ENCODE measurements at regions not wholly inside any gene's neighbourhood (a gene's known extent, or its start where the extent isn't known, plus 50 kb on each side); places are given as distances from the start of the nearest gene placed in this dataset.

DNA sequence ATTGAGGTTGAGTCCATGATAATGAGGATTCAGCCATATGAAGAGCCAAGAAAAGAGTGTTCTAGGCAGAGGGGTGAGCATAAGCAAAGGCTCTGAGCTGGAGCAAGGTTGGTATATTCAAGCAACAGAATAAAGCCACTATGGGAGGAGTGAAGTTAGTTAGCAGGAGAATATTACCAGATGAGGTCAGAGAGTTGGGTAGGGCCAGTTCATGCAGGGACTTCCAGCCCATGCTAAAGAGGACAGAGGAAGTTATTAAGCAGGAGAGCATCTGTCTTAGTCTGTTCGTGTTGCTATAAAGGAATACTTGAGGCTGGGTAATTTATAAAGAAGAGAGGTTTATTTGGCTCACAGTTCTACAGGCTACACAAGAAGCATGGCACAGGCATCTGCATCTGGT lies 57.1 kb upstream of the ATG10 start:
- H3K27ac ChIP-seq: no peak overlapping the region
- TF ChIP-seq EP300 (IDR thresholded peaks at IDR 0.05): no peak
- no peak for TF ChIP-seq POLR2AphosphoS5 (IDR thresholded peaks at IDR 0.05)
- TF ChIP-seq, protein P1, sequence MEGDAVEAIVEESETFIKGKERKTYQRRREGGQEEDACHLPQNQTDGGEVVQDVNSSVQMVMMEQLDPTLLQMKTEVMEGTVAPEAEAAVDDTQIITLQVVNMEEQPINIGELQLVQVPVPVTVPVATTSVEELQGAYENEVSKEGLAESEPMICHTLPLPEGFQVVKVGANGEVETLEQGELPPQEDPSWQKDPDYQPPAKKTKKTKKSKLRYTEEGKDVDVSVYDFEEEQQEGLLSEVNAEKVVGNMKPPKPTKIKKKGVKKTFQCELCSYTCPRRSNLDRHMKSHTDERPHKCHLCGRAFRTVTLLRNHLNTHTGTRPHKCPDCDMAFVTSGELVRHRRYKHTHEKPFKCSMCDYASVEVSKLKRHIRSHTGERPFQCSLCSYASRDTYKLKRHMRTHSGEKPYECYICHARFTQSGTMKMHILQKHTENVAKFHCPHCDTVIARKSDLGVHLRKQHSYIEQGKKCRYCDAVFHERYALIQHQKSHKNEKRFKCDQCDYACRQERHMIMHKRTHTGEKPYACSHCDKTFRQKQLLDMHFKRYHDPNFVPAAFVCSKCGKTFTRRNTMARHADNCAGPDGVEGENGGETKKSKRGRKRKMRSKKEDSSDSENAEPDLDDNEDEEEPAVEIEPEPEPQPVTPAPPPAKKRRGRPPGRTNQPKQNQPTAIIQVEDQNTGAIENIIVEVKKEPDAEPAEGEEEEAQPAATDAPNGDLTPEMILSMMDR (IDR thresholded peaks at IDR 0.05): no peak
- no peak for TF ChIP-seq POLR2A (IDR thresholded peaks at IDR 0.05)
- no peaks in the 10 kb centered on the region for H3K36me3 ChIP-seq
- no peaks in the 10 kb centered on the region for H3K4me1 ChIP-seq
- no peaks in the 10 kb centered on the region for H3K9me3 ChIP-seq
- H3K4me3 ChIP-seq: no peak overlapping the region
- no peak for ATAC-seq
- no peaks in the 10 kb centered on the region for H3K27me3 ChIP-seq
- WGBS, 2 donors (ENCODE audit: low coverage in 1 of 2): 50% methylated on average over 1 of the region's 1 CpG

DNA sequence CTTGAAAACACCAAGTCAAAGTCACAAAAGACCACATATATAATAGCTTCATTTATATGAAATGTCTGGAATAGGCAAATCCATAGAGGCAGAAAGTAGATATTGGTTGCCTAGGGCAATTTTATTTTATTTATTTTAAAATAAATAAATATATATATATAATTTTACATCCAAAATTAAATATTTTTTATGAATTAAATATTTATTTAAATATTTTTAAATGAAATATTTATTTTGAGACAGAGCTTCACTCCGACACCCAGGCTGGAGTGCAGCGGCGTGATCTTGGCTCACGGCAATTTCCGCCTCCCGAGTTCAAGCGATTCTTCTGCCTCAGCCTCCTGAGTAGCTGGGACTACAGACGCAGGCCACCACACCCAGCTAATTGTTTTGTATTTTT lies 58.9 kb upstream of the ATG10 start:
- Histone ChIP-seq H3K27ac (no peak overlapping the region), H3K9me3 (no peaks in the 10 kb centered on the region), H3K4me1 (peaks cover 0 to 13% (median 5%) of the 10 kb centered on the region in 3 donors), H3K36me3 (no peaks in the 10 kb centered on the region), H3K27me3 (no peaks in the 10 kb centered on the region), H3K4me3 (no peak overlapping the region)
- WGBS, 2 donors (ENCODE audit: low coverage in 1 of 2): 94 to 98% methylated on average over 7 to 8 of the region's 8 CpGs
- TF ChIP-seq EP300 (IDR thresholded peaks at IDR 0.05) (no peak), POLR2AphosphoS5 (IDR thresholded peaks at IDR 0.05) (no peak), POLR2A (IDR thresholded peaks at IDR 0.05) (no peak)
- TF ChIP-seq, protein P1 (IDR thresholded peaks at IDR 0.05): no peak
- ATAC-seq: no peak

DNA sequence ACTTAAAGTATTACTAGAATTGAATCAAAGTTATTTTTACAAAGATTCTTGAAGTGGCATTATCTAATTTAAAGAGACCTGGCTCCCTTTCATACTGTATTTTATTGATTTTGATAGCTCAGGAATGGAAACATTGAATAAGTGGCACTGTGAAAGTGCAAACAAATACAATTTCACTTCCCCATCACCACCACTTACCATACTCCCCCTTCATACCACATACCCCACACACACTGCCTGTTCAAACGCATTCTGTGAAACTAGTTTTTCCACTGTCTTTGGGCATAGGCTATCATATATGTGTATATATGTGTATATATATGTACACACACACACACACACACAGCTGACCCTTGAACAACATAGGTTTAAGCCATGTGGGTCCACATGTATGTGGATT lies 62.1 kb upstream of the ATG10 start:
- no peaks in the 10 kb centered on the region for H3K27me3 ChIP-seq
- H3K4me3 ChIP-seq: no peak overlapping the region
- WGBS, 2 donors (ENCODE audit: low coverage in 1 of 2): 80 to 90% methylated on average over 1 of the region's 1 CpG
- no peak overlapping the region for H3K27ac ChIP-seq
- TF ChIP-seq, protein P1 (IDR thresholded peaks at IDR 0.05): no peak
- H3K36me3 ChIP-seq: no peaks in the 10 kb centered on the region
- ATAC-seq: no peak
- H3K4me1 ChIP-seq: peaks cover 0 to 35% (median 5%) of the 10 kb centered on the region in 3 donors
- no peaks in the 10 kb centered on the region for H3K9me3 ChIP-seq

DNA sequence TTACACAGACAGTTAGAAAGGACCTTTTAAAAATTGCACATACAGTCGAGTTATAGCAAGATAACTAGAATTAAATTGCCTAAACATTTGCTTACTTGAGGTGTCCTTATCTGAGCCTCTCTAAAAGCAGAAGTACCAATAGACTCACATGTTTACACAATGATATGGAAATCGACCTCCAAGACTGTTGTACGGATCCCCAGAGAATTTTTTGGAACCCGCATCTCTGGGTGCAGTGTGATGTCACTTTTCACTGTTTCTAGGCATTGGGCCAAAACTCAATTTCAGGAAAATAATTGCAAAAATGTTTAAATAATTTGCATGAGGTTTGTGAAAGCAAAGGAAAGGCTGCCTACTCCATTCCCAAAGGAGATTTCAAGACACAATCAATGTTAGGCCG lies 63.1 kb upstream of the ATG10 start:
- Histone ChIP-seq H3K4me3 (no peak overlapping the region), H3K9me3 (no peaks in the 10 kb centered on the region), H3K4me1 (peaks cover 0 to 35% (median 5%) of the 10 kb centered on the region in 3 donors), H3K27me3 (no peaks in the 10 kb centered on the region), H3K27ac (peak overlapping the region in 3 of 4 donors; percentile 23 to 76 (median 51)), H3K36me3 (no peaks in the 10 kb centered on the region)
- no peak for TF ChIP-seq POLR2A (IDR thresholded peaks at IDR 0.05)
- TF ChIP-seq, protein P1 (IDR thresholded peaks at IDR 0.05): no peak
- no peak for ATAC-seq
- 34 to 44% methylated on average over 5 of the region's 5 CpGs for WGBS, 2 donors (ENCODE audit: low coverage in 1 of 2)

DNA sequence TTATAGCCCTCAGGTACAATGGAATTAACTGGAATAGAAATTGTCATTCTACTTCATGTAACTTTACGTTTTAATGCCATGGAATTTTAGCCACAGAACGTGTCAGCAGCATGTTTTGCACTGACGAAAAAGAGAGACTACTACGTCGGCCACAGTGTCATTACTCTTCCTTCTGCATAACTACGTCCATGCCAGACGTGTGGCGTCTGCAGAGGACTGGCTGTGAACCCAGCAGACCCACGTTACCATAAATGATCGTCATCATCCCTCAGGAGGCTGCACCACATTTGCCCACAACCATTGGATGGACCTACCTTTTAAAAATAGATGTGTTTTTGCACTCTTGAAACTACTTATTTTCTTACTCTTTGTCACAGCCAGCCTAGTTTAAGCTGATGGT lies 63.8 kb upstream of the ATG10 start:
- no peaks in the 10 kb centered on the region for H3K9me3 ChIP-seq
- no peak overlapping the region for H3K4me3 ChIP-seq
- TF ChIP-seq, protein P1 (IDR thresholded peaks at IDR 0.05): no peak
- TF ChIP-seq EP300 (IDR thresholded peaks at IDR 0.05) (peak; percentile 78), POLR2AphosphoS5 (IDR thresholded peaks at IDR 0.05) (peak; percentile 16), POLR2A (IDR thresholded peaks at IDR 0.05) (no peak)
- peaks cover 0 to 35% (median 5%) of the 10 kb centered on the region in 3 donors for H3K4me1 ChIP-seq
- H3K36me3 ChIP-seq: no peaks in the 10 kb centered on the region
- no peaks in the 10 kb centered on the region for H3K27me3 ChIP-seq
- peak; percentile 81 for ATAC-seq
- H3K27ac ChIP-seq: peak overlapping the region in 3 of 4 donors; percentile 23 to 76 (median 51)
- WGBS, 2 donors (ENCODE audit: low coverage in 1 of 2): 32 to 39% methylated on average over 8 to 10 of the region's 10 CpGs
